Breast epithelium (tissue), 3 donors: ENCODE measurements at regions not wholly inside any gene's neighbourhood (a gene's known extent, or its start where the extent isn't known, plus 50 kb on each side); places are given as distances from the start of the nearest gene placed in this dataset.

Experiments
- CTCF ChIP-seq, 3 donors: fragments of 450-650 bp; IDR thresholded peaks; one replicate each; pipeline ENCODE4 v1.5.1; 2016 to 2017; ENCODE audit warnings: antibody characterized with exemption in 3 of 3, mild to moderate bottlenecking in 3 of 3, moderate library complexity in 3 of 3
- POLR2A ChIP-seq: fragments of 450-650 bp; IDR thresholded peaks from one replicate; pipeline ENCODE4 v1.6.1; 2016; ENCODE audit warnings: antibody characterized with exemption, mild to moderate bottlenecking, moderate library complexity
- POLR2AphosphoS5 ChIP-seq, 3 donors: sonication (generic); formaldehyde crosslinking; IDR thresholded peaks; one replicate each; pipeline ENCODE4 v1.6.1; 2017; ENCODE audit warnings: antibody characterized with exemption in 3 of 3

DNA sequence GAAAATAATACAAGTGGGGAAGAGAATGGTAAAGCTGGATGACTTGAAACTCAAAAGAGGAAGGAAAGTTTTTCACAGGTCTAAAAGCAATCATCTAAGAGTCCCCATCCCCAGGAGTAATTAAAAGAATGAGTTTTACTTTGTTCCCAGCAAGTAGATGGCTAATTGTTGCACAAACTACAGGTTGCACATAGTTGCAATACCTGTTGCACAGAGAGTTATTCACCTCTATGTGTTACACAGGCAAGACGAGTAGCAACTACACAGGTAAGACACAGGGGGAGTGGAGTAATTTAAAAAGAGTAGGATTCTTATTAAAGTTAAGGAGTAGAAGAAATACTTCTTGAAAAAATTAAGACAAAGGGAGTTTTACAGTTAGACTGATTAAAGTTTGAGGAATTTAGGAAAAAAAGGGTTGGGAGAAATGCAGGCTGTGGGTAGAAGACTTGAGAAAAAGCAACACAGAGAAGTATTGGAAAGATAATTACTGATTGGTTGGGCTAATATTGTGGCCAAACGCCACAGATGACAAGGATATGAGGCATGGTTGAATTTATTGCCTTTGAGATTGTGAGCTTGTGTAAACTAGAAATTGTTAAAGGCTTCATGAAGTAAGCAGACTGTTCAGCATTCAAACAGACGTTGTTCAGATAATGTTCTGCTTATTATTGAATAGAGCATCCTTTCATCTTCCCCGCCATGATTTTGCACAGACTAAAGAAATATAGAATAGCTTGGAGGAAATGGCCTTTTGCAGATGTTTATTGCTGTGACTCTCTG is 699.3 kb downstream of the NR4A2 start:
- TF ChIP-seq CTCF (IDR thresholded peaks at IDR 0.05) (no peak), POLR2AphosphoS5 (IDR thresholded peaks at IDR 0.05) (no peak), POLR2A (no peak)
